ENCODE measurements at regions not wholly inside any gene's neighbourhood (a gene's known extent, or its start where the extent isn't known, plus 50 kb on each side); places are given as distances from the start of the nearest gene placed in this dataset.

GRCh38 chr2:156019341-156019740, 313.2 kb downstream of the NR4A2 start:
- no peak for TF ChIP-seq CTCF (IDR thresholded peaks at IDR 0.05; ENCODE audit: insufficient read depth, low read length)
- DNase-seq (ENCODE audit: low read depth), result no peak
- no peak overlapping the region for H3K4me3 ChIP-seq (ENCODE audit: low read depth, low read length)

DNA sequence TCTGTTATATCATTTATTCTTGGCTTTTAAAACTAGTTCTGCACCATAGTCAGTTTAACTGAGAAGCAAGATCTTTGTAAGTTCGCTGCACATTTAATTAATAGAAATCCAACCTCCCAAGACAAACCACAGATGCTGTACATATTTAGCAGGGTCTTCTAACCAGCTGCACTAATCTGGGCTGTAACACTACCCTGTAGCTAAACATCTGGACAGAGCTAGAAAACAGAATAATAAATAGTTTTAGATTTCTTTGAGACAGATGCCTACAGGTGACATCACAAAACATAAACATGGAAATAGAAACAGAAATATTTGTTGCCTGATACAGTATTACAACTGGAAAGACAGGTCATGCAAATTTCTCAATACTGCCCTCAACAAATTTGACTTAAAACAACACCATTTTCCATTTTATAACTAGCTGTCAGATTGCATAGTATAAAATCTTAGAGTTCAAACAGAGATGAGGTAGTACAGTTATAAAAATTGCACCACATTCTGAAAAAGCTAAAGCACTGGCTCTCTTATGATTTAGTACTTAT, 315.1 kb downstream of the NR4A2 start:
- no peak for TF ChIP-seq CTCF (IDR thresholded peaks at IDR 0.05; ENCODE audit: insufficient read depth, low read length)
- DNase-seq (ENCODE audit: low read depth), result no peak
- H3K4me3 ChIP-seq (ENCODE audit: low read depth, low read length), result no peak overlapping the region

DNA sequence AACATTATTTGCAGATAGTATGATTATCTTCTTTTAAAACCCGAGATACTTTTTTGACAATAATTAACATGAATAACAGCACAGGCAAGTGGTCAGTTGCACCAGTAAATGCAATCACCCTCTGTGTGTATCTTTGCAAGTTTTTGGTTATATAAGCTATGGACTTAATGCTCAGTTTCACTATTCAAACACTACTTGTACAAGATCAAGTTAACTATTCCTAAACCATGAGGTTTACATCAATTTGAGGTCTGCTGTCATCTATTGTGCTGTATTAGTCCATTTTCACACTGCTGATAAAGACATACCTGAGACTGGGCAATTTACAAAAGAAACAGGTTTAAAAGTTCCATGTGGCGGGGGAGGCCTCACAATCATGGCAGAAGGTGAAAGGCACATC, 323.2 kb downstream of the NR4A2 start:
- no peak for DNase-seq (ENCODE audit: low read depth)
- no peak overlapping the region for H3K4me3 ChIP-seq (ENCODE audit: low read depth, low read length)
- TF ChIP-seq CTCF (IDR thresholded peaks at IDR 0.05; ENCODE audit: insufficient read depth, low read length), result no peak

DNA sequence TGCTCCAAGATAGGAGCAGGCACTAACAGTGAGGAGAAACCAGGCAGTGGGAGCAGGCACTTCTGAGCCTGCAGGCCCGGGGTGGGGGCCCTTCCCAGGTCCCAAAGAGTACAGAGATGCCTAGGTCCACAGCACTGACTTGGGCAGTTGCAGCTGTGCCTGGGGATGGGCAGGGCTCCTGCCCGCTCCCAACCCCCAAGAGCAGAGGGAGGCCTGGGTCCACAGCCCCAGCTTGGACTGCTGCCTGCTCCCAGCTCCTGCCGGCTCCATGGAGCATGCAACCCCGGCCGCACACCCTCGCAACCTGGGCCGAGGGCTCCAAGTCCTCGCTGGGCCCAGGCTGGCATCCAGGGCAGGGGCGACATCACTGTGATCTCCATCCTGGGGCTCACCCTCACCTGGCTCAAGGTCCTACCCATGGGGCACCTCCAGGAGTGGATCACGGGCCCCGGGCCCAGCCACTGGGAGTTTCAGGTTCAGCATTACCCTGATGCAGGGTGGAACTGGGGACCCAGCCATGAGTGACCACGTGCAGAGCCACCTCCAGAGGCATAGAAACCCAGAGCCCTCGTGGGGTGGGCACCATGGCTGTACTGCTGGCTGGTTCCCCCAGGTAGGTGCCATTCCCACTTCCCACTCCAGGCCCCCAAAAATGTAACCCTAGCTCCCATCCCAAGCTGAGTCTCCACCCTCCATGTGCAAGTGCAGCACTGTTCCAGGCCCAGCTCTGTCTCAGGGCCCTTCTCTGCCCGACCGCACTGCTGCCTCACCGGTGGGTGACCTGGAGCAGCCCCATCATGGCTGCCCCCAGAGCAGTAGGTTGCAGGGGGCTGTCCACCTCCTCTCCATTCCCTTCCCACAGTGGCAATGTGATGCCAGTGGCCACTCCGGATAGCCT, 325.6 kb downstream of the NR4A2 start:
- DNase-seq (ENCODE audit: low read depth), result no peak
- no peak overlapping the region for H3K4me3 ChIP-seq (ENCODE audit: low read depth, low read length)
- no peak for TF ChIP-seq CTCF (IDR thresholded peaks at IDR 0.05; ENCODE audit: insufficient read depth, low read length)

GRCh38 chr2:156005999-156006712, 326.4 kb downstream of the NR4A2 start:
- no peak overlapping the region for H3K4me3 ChIP-seq (ENCODE audit: low read depth, low read length)
- no peak for TF ChIP-seq CTCF (IDR thresholded peaks at IDR 0.05; ENCODE audit: insufficient read depth, low read length)
- peak; percentile 16 for DNase-seq (ENCODE audit: low read depth)

DNA sequence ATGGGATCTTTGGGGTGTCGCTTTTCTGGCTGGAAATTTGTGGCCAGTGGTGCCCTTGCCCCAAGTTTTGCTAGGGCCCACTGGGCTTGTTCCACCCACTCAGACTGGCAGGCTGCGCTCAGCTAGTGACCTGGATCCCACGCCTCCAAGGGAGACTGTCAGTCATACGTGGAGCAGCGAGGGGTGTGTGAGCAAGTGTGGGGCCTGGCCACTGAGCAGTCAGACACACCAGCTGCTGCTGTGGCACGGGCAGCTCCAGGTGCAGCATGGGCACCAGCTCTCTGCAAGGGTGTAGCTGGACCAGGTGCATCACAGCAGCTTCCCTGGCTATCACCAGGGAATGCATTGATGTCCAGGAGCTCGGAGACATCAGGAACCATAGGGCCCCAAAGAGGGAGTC, 327.0 kb downstream of the NR4A2 start:
- no peak for TF ChIP-seq CTCF (IDR thresholded peaks at IDR 0.05; ENCODE audit: insufficient read depth, low read length)
- H3K4me3 ChIP-seq (ENCODE audit: low read depth, low read length), result no peak overlapping the region
- DNase-seq (ENCODE audit: low read depth), result no peak
